NCI-H2227 (cell line): ENCODE measurements at regions not wholly inside any gene's neighbourhood (a gene's known extent, or its start where the extent isn't known, plus 50 kb on each side); places are given as distances from the start of the nearest gene placed in this dataset.

Source experiments
- DNase-seq: peaks from one replicate; lab custom pipeline; 2025; ENCODE audit not compliant: unreplicated experiment; lab: John Stamatoyannopoulos, UW

GRCh38 chr17:69819316-69820087, 255.5 kb upstream of the KCNJ16 start:
- DNase-seq: no peak

GRCh38 chr17:69820876-69821473, 254.1 kb upstream of the KCNJ16 start:
- DNase-seq: no peak

DNA sequence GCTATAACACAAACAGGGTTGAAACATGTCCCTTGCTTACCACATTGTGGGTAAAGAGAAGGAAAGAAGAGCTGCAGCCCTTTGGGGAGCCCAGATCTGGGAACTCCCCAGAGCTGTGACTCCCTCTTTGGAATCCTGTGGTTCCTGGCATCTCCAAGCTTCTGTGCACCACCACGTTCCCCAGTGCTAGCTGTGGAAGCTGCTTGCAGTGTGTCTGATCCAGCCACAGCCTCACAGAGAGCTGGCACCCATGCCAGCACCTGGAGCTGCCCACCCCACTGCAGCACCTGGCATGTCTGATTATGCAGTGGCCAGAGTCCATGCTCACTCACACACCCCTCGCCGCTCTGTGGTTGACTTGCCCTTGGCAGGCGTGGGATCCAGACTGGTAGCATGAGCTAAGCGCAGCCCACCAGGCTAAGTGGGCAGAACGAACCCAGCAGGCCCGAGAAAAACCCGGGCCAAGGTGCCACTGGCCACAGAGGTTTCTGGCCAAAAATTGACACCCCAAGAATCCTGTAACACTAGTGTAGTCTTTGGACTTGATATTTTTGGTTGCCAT, 252.6 kb upstream of the KCNJ16 start:
- no peak for DNase-seq

- no peak for DNase-seq
Observed at GRCh38 chr17:69828087-69828486, 246.9 kb upstream of the KCNJ16 start.

DNA sequence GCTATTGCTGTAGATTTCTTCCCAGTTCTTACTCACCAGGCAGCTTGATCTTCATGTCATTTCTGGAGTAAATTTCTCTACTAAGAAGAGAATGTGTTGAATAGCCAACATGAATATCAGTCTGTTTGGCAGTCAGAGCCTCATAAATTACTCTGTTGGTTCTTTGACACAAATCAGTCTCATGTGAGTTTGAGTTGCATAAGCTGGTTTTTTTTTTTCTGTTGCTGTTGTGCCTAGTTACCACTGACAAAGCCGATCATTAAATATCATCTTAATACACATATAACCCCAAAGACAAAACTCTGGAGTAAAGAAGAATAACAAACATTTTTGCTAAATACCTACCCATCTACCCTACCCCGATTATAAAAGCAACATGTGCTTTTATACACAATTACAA, 240.5 kb upstream of the KCNJ16 start:
- DNase-seq: no peak

GRCh38 chr17:69851736-69852135, 223.3 kb upstream of the KCNJ16 start:
- no peak for DNase-seq

- DNase-seq: no peak
Observed at GRCh38 chr17:69853541-69854224, 221.3 kb upstream of the KCNJ16 start.

DNA sequence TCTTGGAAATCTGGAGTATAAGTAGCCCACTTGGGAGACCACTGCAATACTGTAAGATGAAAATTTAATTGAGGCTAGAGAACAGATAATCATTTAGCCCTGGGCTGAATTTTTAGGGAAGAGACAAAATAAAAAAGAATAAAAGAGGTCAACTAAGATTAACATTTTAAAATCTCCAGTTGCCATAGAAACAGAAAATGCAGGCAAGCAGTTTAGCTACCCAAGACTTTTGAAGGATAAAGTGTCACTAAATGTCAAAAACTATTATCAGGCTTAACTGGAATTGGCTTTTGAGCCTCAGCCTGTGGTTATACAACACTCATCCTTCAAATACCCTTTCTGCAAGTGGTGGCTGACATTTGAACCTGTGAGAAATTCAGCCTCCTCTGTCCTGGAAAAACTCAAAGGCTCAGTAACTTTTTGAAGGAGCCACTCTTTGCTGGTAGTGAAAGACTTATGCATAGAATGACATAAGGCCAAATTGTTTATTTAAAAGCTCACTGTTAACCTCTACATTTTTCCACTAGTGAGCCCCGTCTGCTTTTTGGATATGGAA, 220.7 kb upstream of the KCNJ16 start:
- DNase-seq: no peak

DNA sequence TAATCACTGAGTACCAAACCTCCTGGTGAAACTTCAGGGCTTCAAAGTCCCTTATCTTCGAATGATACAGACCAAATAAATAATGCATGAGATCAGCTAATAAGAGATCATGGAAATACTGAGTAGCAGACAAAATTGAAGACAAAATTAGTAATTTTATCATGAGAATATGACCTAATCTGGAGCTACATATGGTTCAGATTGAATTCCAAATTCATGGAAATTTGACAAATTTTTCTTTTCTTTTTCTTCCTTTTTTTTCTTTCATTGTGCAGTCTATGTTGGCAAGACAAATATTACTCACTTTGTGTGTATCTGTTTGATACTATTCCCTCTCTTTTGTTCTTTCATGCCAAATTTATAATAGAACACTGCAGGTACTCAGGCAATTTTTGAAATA, 218.1 kb upstream of the KCNJ16 start:
- DNase-seq: no peak

GRCh38 chr17:69857412-69857835, 217.6 kb upstream of the KCNJ16 start:
- no peak for DNase-seq

DNA sequence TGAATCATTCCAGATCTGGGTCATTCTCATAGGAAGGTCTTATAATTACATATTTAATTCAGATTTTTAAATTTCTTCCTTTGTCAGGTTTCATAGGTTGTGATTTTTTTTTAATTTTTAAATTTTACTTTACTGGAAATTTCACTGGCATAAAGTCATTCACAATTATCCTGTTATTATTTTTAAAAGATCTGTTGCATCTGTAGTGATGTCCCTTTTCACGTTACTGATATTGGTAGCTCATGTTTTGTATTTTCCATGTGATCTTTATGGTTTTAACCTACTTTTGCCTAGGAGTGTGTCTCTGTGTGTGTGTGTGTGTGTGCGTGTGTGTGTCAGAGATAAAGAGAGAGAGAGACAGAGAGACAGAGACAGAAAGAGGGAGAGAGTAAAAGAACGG, 216.6 kb upstream of the KCNJ16 start:
- DNase-seq: no peak

- no peak for DNase-seq
Observed at GRCh38 chr17:69860142-69860680, 214.8 kb upstream of the KCNJ16 start.

DNA sequence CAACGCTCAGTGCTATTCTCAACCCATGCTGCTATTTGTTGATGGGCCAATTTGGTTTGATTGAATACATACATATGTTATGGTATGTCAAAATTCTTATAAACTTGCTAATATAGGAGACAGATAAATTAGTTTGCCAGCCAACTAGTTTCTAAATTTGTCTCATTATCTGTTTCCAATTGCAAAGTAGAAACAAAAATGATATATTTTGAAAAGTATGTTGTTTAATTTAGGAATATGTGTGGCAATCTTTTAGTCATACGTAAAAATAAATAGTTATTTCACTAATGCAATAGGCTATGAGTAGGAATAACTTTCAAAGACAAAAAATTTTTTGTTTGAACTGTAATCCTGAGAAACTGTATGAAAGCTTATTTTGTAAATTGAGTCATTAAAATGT, 210.6 kb upstream of the KCNJ16 start:
- DNase-seq: no peak

- DNase-seq: no peak
Observed at GRCh38 chr17:69869667-69870066, 205.4 kb upstream of the KCNJ16 start.

GRCh38 chr17:69870091-69870530, 204.9 kb upstream of the KCNJ16 start:
- DNase-seq: no peak

DNA sequence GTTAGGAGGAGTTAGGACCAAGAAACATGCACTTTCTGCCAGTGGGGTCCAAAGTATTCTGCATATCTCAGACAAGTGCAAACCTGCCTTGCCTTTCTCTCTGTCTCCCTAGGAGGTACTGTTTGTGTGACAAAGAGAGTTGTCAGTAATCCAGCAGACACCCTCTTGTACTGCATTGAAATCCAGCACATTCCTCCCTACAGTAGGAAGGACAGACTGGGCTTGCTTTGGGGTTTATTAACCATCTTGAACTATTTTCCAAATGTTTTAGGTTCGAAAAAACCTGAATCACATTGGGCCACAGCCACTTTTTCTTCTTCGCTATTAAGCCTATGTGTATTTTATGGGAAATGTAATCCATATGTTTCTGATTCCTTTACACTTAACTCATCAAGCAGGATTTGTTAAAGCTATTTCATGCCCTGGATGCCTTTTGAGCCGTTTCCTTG, 204.2 kb upstream of the KCNJ16 start:
- no peak for DNase-seq

- no peak for DNase-seq
Observed at GRCh38 chr17:69871318-69871717, 203.7 kb upstream of the KCNJ16 start.

GRCh38 chr17:69872675-69873262, 202.3 kb upstream of the KCNJ16 start:
- no peak for DNase-seq

DNA sequence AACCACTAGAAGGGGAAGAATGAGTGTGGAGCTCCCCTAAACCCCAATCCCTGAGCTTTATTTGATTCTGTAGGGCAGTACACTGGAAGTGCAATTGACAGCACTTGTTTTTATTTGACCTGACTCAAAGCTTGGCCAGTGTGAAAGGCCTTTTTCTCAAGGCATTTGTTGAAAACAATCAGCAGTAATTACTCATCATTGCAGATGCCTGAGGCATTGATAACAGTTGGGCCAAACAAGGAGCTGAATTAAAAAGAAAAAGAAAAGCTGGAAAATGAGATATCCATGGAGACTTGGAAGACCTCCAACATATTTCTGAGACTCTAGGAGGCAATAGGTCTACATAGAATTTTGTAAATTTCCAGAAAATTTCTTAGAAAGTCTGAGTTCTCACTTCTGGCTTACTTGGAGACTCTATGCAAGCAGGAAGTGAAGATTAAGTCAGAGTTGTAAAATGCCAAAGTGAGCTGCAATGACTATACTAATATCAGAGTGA, 200.8 kb upstream of the KCNJ16 start:
- no peak for DNase-seq

DNA sequence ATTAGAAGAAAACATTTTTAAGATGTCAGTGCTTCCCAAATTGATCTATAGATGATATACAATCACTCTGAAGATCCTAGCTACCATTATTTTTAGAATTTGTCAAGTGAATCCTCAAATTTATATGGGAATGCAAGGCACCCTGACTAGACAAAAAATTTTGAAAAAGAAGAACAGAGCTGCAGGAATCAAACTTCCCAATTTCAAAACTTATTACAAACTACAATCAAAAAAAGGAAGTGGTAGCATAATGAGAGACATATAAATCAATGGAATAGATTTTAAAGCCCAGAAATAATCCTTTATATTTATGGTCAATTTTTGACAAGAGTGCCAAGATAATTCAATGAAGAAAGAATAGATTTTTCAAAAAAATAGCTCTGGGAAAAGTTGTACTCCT, 198.3 kb upstream of the KCNJ16 start:
- no peak for DNase-seq

GRCh38 chr17:69878661-69879060, 196.4 kb upstream of the KCNJ16 start:
- no peak for DNase-seq
